ENCODE measurements at regions not wholly inside any gene's neighbourhood (a gene's known extent, or its start where the extent isn't known, plus 50 kb on each side); places are given as distances from the start of the nearest gene placed in this dataset.

- no peaks in the 10 kb centered on the region for H3K4me1 ChIP-seq
- TF ChIP-seq EP300 (IDR thresholded peaks at IDR 0.05) (no peak), POLR2AphosphoS5 (IDR thresholded peaks at IDR 0.05) (no peak), POLR2A (IDR thresholded peaks at IDR 0.05) (no peak), CTCF (IDR thresholded peaks at IDR 0.05) (no peak)
- no peaks in the 10 kb centered on the region for H3K9me3 ChIP-seq
- ATAC-seq: no peak
- H3K27ac ChIP-seq: no peak overlapping the region
- H3K27me3 ChIP-seq: peaks cover 13% of the 10 kb centered on the region
- no peaks in the 10 kb centered on the region for H3K36me3 ChIP-seq
- H3K4me3 ChIP-seq: no peak overlapping the region
Observed at GRCh38 chr4:170256807-170257206, 167.1 kb upstream of the AADAT start.

- H3K36me3 ChIP-seq: no peaks in the 10 kb centered on the region
- TF ChIP-seq EP300 (IDR thresholded peaks at IDR 0.05) (no peak), POLR2A (IDR thresholded peaks at IDR 0.05) (no peak), CTCF (IDR thresholded peaks at IDR 0.05) (no peak), POLR2AphosphoS5 (IDR thresholded peaks at IDR 0.05) (no peak)
- no peak overlapping the region for H3K27ac ChIP-seq
- no peak overlapping the region for H3K4me3 ChIP-seq
- no peaks in the 10 kb centered on the region for H3K4me1 ChIP-seq
- H3K9me3 ChIP-seq: no peaks in the 10 kb centered on the region
- no peak for ATAC-seq
- WGBS, 2 donors (ENCODE audit: low coverage in 1 of 2): 77 to 91% methylated on average over 3 of the region's 3 CpGs
- no peaks in the 10 kb centered on the region for H3K27me3 ChIP-seq
Observed at GRCh38 chr4:170248576-170248975, 158.8 kb upstream of the AADAT start.

GRCh38 chr4:170248029-170248428 is 158.3 kb upstream of the AADAT start:
- no peak for ATAC-seq
- TF ChIP-seq POLR2AphosphoS5 (IDR thresholded peaks at IDR 0.05): no peak
- TF ChIP-seq POLR2A (IDR thresholded peaks at IDR 0.05): no peak
- no peak for TF ChIP-seq CTCF (IDR thresholded peaks at IDR 0.05)
- TF ChIP-seq EP300 (IDR thresholded peaks at IDR 0.05): no peak

GRCh38 chr4:170247596-170247995 is 157.8 kb upstream of the AADAT start:
- Histone ChIP-seq H3K4me1 (peaks cover 0 to 4% (median 0%) of the 10 kb centered on the region in 3 donors), H3K27me3 (no peaks in the 10 kb centered on the region), H3K36me3 (no peaks in the 10 kb centered on the region), H3K4me3 (no peak overlapping the region), H3K9me3 (no peaks in the 10 kb centered on the region), H3K27ac (no peak overlapping the region)
- TF ChIP-seq POLR2AphosphoS5 (IDR thresholded peaks at IDR 0.05) (no peak), POLR2A (IDR thresholded peaks at IDR 0.05) (no peak), EP300 (IDR thresholded peaks at IDR 0.05) (no peak), CTCF (IDR thresholded peaks at IDR 0.05) (no peak)
- ATAC-seq: no peak

More at GRCh38 chr4:170248029-170248428, 158.3 kb upstream of the AADAT start:
- Histone ChIP-seq H3K4me1 (peaks cover 0 to under 1% (median 0%) of the 10 kb centered on the region in 3 donors), H3K27me3 (no peaks in the 10 kb centered on the region), H3K9me3 (no peaks in the 10 kb centered on the region), H3K4me3 (no peak overlapping the region), H3K27ac (no peak overlapping the region), H3K36me3 (no peaks in the 10 kb centered on the region)
- WGBS, 2 donors (ENCODE audit: low coverage in 1 of 2): 46 to 47% methylated on average over 4 of the region's 4 CpGs

GRCh38 chr4:170243662-170244288 is 154.0 kb upstream of the AADAT start:
- H3K27me3 ChIP-seq: no peaks in the 10 kb centered on the region
- no peak overlapping the region for H3K27ac ChIP-seq
- H3K4me3 ChIP-seq: no peak overlapping the region
- whole genome bisulfite sequencing, 2 donors (ENCODE audit: low coverage in 1 of 2): 79 to 87% methylated on average over 2 of the region's 2 CpGs
- no peaks in the 10 kb centered on the region for H3K9me3 ChIP-seq
- TF ChIP-seq EP300 (IDR thresholded peaks at IDR 0.05) (no peak), POLR2AphosphoS5 (IDR thresholded peaks at IDR 0.05) (no peak), POLR2A (IDR thresholded peaks at IDR 0.05) (no peak), CTCF (IDR thresholded peaks at IDR 0.05) (no peak)
- H3K4me1 ChIP-seq: peaks cover 0 to 13% (median 3%) of the 10 kb centered on the region in 3 donors
- ATAC-seq: no peak
- no peaks in the 10 kb centered on the region for H3K36me3 ChIP-seq

All from gastroesophageal sphincter (tissue), 4 donors.